HG02588 (cell line): ENCODE measurements at regions not wholly inside any gene's neighbourhood (a gene's known extent, or its start where the extent isn't known, plus 50 kb on each side); places are given as distances from the start of the nearest gene placed in this dataset.

ENCODE experiments used
- ATAC-seq: cut with Tn5 transposase; IDR thresholded peaks from one replicate; pipeline ENCODE4 v1.9.1; 2021; ENCODE audit warnings: mild to moderate bottlenecking, moderate library complexity; ENCODE audit not compliant: unreplicated experiment

DNA sequence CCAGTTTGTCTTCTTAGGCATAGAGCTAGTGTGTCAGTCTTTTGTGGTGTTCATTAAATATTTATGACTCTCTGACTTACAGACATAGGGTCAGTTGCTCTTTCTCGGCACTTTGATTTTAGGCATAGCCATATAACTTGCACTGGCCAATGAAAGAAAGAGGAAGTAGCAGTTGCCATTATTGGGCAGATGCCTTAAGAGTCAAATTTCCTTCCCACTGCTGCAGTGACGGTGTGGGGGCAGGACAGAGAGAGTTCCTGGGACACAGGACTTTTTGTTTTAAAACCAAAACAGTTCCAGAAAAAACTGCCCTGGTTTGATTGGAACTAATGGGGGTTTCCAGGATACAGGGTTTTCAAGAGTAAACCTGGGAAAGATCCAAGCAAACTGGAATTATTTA is 60.2 kb upstream of the PHF14 start:
- ATAC-seq: no peak

- ATAC-seq: no peak
Observed at GRCh38 chr7:10918093-10918590, 55.5 kb upstream of the PHF14 start.

DNA sequence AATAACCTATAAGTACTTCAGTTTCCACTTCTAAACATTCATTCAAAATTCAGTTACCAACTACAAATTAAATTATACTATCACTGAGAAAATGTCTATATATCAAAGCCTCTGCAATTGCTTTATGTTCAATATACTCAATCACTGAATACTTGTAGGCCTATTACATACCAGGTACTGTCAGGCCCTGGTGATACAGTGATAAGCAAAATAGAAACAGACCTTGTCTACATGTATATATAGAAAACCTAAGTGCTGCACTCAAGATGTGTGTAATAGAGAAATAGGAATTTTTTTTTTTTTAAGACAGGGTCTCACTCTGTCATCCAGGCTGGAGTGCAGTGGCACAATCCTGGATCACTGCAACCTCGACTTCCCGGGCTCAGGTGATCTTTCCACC is 53.7 kb upstream of the PHF14 start:
- ATAC-seq: no peak
